ENCODE measurements at regions not wholly inside any gene's neighbourhood (a gene's known extent, or its start where the extent isn't known, plus 50 kb on each side); places are given as distances from the start of the nearest gene placed in this dataset.

DNA sequence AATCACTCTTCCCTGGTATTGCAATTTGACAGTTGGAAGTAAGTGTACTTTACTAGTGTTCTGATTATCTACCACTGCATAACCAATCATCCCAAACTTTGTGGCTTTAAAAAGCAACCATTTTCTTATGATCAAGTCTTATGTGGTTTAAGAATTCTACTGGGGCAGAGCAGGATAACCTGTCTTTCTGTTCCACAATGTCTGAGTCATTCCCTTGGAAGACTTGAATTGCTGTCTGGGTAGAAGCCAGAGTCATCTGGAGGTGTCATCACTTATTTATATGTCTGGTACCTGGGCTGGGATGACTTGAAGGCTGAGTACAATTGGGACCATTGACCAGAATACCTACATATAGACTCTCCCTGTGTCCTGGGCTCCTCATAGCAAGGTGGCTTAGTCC lies 644.3 kb downstream of the HDGFL1 start:
- no peak for DNase-seq (ENCODE audit: low spot score)
- TF ChIP-seq, protein P1, sequence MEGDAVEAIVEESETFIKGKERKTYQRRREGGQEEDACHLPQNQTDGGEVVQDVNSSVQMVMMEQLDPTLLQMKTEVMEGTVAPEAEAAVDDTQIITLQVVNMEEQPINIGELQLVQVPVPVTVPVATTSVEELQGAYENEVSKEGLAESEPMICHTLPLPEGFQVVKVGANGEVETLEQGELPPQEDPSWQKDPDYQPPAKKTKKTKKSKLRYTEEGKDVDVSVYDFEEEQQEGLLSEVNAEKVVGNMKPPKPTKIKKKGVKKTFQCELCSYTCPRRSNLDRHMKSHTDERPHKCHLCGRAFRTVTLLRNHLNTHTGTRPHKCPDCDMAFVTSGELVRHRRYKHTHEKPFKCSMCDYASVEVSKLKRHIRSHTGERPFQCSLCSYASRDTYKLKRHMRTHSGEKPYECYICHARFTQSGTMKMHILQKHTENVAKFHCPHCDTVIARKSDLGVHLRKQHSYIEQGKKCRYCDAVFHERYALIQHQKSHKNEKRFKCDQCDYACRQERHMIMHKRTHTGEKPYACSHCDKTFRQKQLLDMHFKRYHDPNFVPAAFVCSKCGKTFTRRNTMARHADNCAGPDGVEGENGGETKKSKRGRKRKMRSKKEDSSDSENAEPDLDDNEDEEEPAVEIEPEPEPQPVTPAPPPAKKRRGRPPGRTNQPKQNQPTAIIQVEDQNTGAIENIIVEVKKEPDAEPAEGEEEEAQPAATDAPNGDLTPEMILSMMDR (IDR thresholded peaks at IDR 0.05), result no peak

DNA sequence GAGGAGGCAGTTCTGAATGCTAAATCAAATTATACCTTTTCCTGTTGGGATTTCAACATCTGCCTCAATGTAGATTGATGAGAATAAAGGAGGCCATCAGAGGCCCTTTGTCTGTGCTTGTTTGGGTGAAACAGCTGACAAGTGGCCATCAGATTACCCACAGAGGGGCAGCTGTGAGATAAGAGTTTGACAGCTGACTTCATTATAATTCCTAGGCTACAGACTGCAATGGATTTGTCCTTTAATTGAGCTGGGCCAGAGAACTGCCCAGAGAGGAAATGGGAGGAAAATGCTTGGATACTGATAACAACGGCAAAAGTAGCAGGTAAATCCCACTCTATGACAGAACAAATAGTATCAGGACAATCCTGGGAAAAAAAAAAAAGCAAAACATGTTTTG lies 649.4 kb downstream of the HDGFL1 start:
- TF ChIP-seq, protein P1 (IDR thresholded peaks at IDR 0.05), result no peak
- DNase-seq (ENCODE audit: low spot score), result no peak
- no peak for ATAC-seq (ENCODE audit: low FRiP score)

More for the DNA sequence above, 644.3 kb downstream of the HDGFL1 start:
- no peak for ATAC-seq (ENCODE audit: low FRiP score)

DNA sequence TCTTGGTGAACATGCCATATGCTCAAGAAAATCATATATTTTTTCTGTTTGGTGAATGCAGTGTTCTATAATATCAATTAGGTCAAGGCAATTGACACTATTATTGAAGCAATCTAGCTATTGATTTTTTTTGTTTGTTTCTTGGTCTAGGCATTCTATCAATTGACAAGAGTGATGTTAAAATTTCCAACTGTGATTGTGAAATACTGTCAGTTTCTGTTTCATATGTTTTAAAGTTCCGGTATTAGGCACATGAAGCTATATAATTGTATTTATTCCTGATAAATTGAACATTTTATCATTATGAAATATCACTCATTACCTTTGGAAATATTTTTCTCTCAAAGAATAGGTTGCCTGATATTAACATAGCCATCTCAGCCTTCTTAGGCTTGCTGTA lies 653.4 kb downstream of the HDGFL1 start:
- DNase-seq (ENCODE audit: low spot score), result no peak
- TF ChIP-seq, protein P1 (IDR thresholded peaks at IDR 0.05), result no peak
- ATAC-seq (ENCODE audit: low FRiP score), result no peak

DNA sequence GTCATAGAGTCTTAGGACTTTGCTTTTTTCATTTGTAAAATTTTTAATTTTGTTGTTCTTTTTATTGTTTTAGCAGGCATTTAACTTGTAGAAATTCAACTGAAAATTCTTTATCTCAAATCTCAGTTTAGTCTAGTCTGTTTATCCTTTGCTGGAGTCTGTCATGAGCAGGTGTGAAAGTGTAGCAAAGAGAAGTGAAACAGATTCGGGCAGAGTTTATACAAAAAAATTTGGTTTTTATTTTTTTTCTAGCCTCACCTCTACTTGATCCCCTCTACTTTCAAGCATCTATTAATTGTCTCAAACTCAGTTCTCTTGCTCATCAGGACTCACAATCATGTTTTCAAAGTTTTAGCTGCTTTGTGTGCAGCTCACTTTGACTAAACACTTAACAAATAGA lies 655.2 kb downstream of the HDGFL1 start:
- DNase-seq (ENCODE audit: low spot score) (no peak), ATAC-seq (ENCODE audit: low FRiP score) (no peak)
- TF ChIP-seq, protein P1 (IDR thresholded peaks at IDR 0.05), result no peak

DNA sequence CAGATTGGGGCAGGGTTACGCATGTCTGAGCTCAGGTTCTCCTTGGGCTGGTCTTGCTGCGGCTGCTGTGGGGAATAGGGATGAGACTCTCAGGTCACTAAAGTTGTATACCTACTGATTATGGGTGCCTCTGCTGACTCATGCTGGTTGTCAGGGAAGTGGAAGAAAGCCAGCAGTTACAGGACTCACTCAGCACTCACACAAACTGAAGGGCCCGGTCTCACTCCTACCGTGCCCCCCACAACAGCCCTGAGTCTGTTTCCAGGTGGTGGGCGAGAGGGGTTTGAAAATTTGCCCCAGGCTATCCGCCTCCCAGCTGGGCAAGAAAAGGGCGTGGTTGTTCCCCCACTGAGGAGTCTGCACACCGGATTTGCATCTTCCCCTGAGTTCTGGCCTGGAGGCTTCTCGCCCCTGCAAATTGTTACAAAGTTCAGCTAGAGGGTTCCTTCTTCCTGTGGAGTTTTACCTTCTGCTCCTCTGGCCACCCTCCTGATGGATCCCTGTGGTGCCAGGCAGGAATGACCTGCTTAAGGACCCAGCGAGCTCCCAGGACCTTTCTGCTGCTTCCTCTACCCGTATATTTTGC lies 659.2 kb downstream of the HDGFL1 start:
- TF ChIP-seq, protein P1 (IDR thresholded peaks at IDR 0.05), result no peak
- no peak for ATAC-seq (ENCODE audit: low FRiP score)
- DNase-seq (ENCODE audit: low spot score), result no peak

DNA sequence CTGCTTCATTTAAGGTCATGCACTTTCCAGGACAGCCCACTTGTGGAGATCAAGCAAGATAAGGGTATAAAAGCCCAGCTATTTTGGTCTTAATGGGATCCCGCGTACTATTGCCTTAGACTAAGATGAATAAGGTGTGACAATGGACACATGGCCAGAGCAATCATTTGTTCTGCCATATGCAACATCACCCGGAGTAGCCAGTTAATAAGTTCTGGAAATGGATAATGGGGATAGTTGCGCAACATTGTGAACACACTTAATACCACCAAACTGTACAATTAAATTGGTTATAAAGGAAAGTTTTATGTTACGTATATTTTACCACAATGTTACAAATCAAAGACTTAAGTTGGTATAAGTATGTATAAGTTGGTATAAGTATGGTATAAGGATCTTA lies 674.5 kb downstream of the HDGFL1 start:
- TF ChIP-seq, protein P1 (IDR thresholded peaks at IDR 0.05), result no peak
- no peak for DNase-seq (ENCODE audit: low spot score)
- ATAC-seq (ENCODE audit: low FRiP score), result no peak

DNA sequence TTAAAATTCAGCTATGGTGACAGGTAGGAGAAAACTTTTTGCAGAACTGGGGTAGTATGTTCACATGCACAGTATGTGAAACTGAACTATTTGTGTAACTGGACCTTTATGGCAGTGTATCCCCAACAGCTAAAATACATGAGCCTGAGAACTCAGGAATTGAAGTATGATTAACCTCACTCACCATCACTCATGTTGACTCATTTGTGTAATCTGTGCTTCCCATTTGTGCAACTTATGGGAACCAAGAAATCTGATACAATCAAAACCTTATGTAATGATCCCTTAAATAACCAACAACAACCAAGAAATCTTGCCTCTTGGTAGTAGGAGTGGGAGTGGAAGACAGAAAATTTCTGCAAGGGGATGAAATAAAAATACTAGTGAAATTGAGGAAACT lies 674.9 kb downstream of the HDGFL1 start:
- TF ChIP-seq, protein P1 (IDR thresholded peaks at IDR 0.05), result no peak
- DNase-seq (ENCODE audit: low spot score) (no peak), ATAC-seq (ENCODE audit: low FRiP score) (no peak)
